ENCODE measurements at regions not wholly inside any gene's neighbourhood (a gene's known extent, or its start where the extent isn't known, plus 50 kb on each side); places are given as distances from the start of the nearest gene placed in this dataset.

GRCh38 chrX:95536111-95536510 lies 1148.5 kb upstream of the DIAPH2 start:
- Histone ChIP-seq H3K79me1 (ENCODE audit: low read depth, low read length) (no peaks in the 10 kb centered on the region), H3K4me2 (ENCODE audit: insufficient read depth in 1 of 2, low read depth in 2 of 2, low read length in 2 of 2) (no peak overlapping the region), H3K23me2 (ENCODE audit: low read depth, low read length) (no peaks in the 10 kb centered on the region), H3K36me3 (ENCODE audit: control insufficient read depth in 2 of 4, insufficient read depth in 4 of 4, low read length in 3 of 4) (no peaks in the 10 kb centered on the region), H3K27me3 (replicated peaks in 1 of 4; ENCODE audit: control insufficient read depth in 3 of 4, extremely low read depth in 1 of 4, insufficient read depth in 3 of 4, low read length in 3 of 4) (no peaks in the 10 kb centered on the region), H3K56ac (replicated peaks; ENCODE audit: insufficient read length, low read depth, low read length) (no peak overlapping the region), H4K20me1 (replicated peaks in 1 of 2; ENCODE audit: control insufficient read depth in 1 of 2, insufficient read depth in 2 of 2, low read length in 2 of 2) (no peaks in the 10 kb centered on the region), H3K14ac (ENCODE audit: insufficient read length) (no peak overlapping the region), H2BK12ac (ENCODE audit: low read depth, low read length) (no peak overlapping the region), H3K4ac (replicated peaks; ENCODE audit: insufficient read length, low read depth, low read length) (no peak overlapping the region), H3K18ac (ENCODE audit: extremely low read depth, low read length) (no peak overlapping the region), H3K23ac (ENCODE audit: insufficient read length) (no peak overlapping the region), H3K9ac (replicated peaks in 1 of 4; ENCODE audit: extremely low read depth in 1 of 4, low read depth in 3 of 4, low read length in 3 of 4) (no peak overlapping the region), H2AK5ac (ENCODE audit: low read depth, low read length) (no peak overlapping the region), H3K4me1 (replicated peaks in 1 of 4; ENCODE audit: control insufficient read depth in 3 of 4, insufficient read depth in 4 of 4, low read length in 3 of 4) (no peaks in the 10 kb centered on the region), H2BK15ac (ENCODE audit: low read length) (no peak overlapping the region), H4K5ac (ENCODE audit: insufficient read length, low read depth, low read length) (no peak overlapping the region), H3K79me2 (ENCODE audit: control insufficient read depth in 1 of 2, insufficient read depth in 2 of 2, low read length in 2 of 2) (no peaks in the 10 kb centered on the region), H4K8ac (ENCODE audit: extremely low read depth, insufficient read depth, low read length) (no peak overlapping the region), H3K9me3 (ENCODE audit: insufficient read depth in 2 of 2, low read depth in 1 of 2, low read length in 1 of 2) (no peaks in the 10 kb centered on the region), H3K27ac (ENCODE audit: low read depth, low read length) (no peak overlapping the region), H2BK20ac (ENCODE audit: low read length) (no peak overlapping the region), H2AFZ (ENCODE audit: low read length) (no peak overlapping the region), H2BK120ac (replicated peaks; ENCODE audit: low read depth, low read length) (no peak overlapping the region), H4K91ac (replicated peaks; ENCODE audit: insufficient read length, low read length) (no peak overlapping the region), H3K4me3 (ENCODE audit: extremely low read depth in 1 of 4, insufficient read depth in 2 of 4, low read depth in 3 of 4, low read length in 4 of 4) (no peak overlapping the region), H2BK5ac (ENCODE audit: low read depth, low read length) (no peak overlapping the region)
- POLR2A ChIA-PET (ENCODE audit: partially characterized antibody): no interaction called here
- 94% methylated on average over 1 of the region's 1 CpG; no CpG with 5 or more reads in 1 of the 2 experiments for WGBS, 2 experiments (ENCODE audit: extremely low coverage in 1 of 2, insufficient coverage in 1 of 2, insufficient read length in 1 of 2, insufficient replicate concordance in 2 of 2, low coverage in 1 of 2, low lambda C conversion rate in 2 of 2, missing lambda C conversion rate in 1 of 2)
- CTCF ChIA-PET (ENCODE audit: partially characterized antibody): interaction anchor here (1.1 kb wide), 1 partner anchor 217 kb away, joined by 3 read pairs; no protein-coding TSS in a partner anchor
- no peak for FAIRE-seq
- no peak for DNase-seq (ENCODE audit: low read depth in 1 of 2, low spot score in 2 of 2)
- TF ChIP-seq E2F6 (IDR thresholded peaks at IDR 0.05) (no peak), RXRA (IDR thresholded peaks at IDR 0.05; ENCODE audit: insufficient read depth, low read depth, low read length) (no peak), CEBPB (IDR thresholded peaks at IDR 0.05; ENCODE audit: low read depth, low read length) (no peak)

Data from H1 (cell line).